ENCODE measurements at regions not wholly inside any gene's neighbourhood (a gene's known extent, or its start where the extent isn't known, plus 50 kb on each side); places are given as distances from the start of the nearest gene placed in this dataset.

DNA sequence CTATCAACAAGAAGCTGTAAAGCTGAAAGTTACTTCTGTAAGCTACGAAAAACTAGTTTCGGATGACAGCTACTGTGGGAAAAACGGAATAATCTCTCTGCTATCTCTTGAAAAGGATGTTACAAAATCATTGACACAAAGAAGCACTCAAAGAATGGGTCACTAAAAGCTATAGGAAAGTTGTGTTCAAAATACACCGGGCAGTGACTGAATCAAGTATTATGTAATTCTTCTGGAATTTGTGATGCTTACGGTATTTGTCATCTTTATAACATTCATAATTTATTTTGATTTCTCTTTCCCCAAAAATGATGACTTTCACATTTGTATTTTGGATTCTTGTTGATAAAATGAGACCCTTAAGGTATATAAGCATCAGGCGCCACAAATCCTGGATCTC, 112.1 kb upstream of the KLF6 start:
- no peak overlapping the region for H3K4me2 ChIP-seq (ENCODE audit: insufficient read depth, insufficient read length, low read length)

More for the DNA sequence above, 112.1 kb upstream of the KLF6 start:
- Histone ChIP-seq H2BK12ac (ENCODE audit: insufficient read length, low read depth, low read length) (no peak overlapping the region), H3K4me1 (ENCODE audit: insufficient read depth, low read length) (no peaks in the 10 kb centered on the region), H3K23me2 (ENCODE audit: insufficient read length, low read depth, low read length, poor library complexity, severe bottlenecking) (no peaks in the 10 kb centered on the region), H2AK5ac (ENCODE audit: insufficient read length, low read length) (no peak overlapping the region), H3K9me3 (ENCODE audit: control insufficient read depth, low read depth, low read length) (no peaks in the 10 kb centered on the region), H3K9ac (ENCODE audit: extremely low read depth, insufficient read length, low read length) (no peak overlapping the region), H2BK5ac (ENCODE audit: insufficient read length, low read length) (no peak overlapping the region), H3K27me3 (ENCODE audit: insufficient read depth, low read length) (no peaks in the 10 kb centered on the region), H3T11ph (ENCODE audit: low read length) (no peak overlapping the region), H3K79me2 (ENCODE audit: insufficient read depth, low read length) (no peaks in the 10 kb centered on the region), H3K18ac (ENCODE audit: insufficient read length, low read depth, low read length) (no peak overlapping the region), H4K91ac (ENCODE audit: insufficient read length, low read depth, low read length) (no peak overlapping the region), H3K4ac (ENCODE audit: low read depth, low read length) (no peak overlapping the region), H4K20me1 (ENCODE audit: control insufficient read depth, insufficient read depth, insufficient read length) (no peaks in the 10 kb centered on the region), H4K5ac (ENCODE audit: insufficient read length, low read depth, low read length) (no peak overlapping the region), H4K8ac (replicated peaks; ENCODE audit: insufficient read length, low read depth, low read length) (no peak overlapping the region), H2AFZ (ENCODE audit: low read length) (no peak overlapping the region), H3K14ac (ENCODE audit: insufficient read depth, low read length) (no peak overlapping the region), H2BK15ac (ENCODE audit: low read depth, low read length) (no peak overlapping the region), H3K27ac (ENCODE audit: insufficient read length, low read depth, low read length) (no peak overlapping the region), H2BK20ac (ENCODE audit: low read depth, low read length, poor library complexity, severe bottlenecking) (no peak overlapping the region), H3K23ac (ENCODE audit: insufficient read length, low read depth, low read length) (no peak overlapping the region), H3K56ac (ENCODE audit: insufficient read length, low read depth, low read length) (no peak overlapping the region), H3K79me1 (ENCODE audit: insufficient read depth, low read depth, low read length, poor library complexity, severe bottlenecking) (no peaks in the 10 kb centered on the region), H2BK120ac (ENCODE audit: low read depth, low read length, poor library complexity, severe bottlenecking) (no peak overlapping the region)
- H3K9me3 Mint-ChIP-seq = no peaks in the 10 kb centered on the region
- H3K4me1 Mint-ChIP-seq = peaks cover 12 to 18% of the 10 kb centered on the region in 2 experiments
- H3K27me3 Mint-ChIP-seq (ENCODE audit: low read depth) = no peaks in the 10 kb centered on the region; the same call in 1 of the 2 replicates
- H3K27ac Mint-ChIP-seq = no peak overlapping the region
- TF ChIP-seq, protein P1, sequence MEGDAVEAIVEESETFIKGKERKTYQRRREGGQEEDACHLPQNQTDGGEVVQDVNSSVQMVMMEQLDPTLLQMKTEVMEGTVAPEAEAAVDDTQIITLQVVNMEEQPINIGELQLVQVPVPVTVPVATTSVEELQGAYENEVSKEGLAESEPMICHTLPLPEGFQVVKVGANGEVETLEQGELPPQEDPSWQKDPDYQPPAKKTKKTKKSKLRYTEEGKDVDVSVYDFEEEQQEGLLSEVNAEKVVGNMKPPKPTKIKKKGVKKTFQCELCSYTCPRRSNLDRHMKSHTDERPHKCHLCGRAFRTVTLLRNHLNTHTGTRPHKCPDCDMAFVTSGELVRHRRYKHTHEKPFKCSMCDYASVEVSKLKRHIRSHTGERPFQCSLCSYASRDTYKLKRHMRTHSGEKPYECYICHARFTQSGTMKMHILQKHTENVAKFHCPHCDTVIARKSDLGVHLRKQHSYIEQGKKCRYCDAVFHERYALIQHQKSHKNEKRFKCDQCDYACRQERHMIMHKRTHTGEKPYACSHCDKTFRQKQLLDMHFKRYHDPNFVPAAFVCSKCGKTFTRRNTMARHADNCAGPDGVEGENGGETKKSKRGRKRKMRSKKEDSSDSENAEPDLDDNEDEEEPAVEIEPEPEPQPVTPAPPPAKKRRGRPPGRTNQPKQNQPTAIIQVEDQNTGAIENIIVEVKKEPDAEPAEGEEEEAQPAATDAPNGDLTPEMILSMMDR (conservative IDR thresholded peaks at IDR 0.05) = no peak
- DNase-seq = no peak
- WGBS (ENCODE audit: extremely low coverage, insufficient read length, low lambda C conversion rate) = no CpG with 5 or more reads among the region's 6 CpGs
- no peaks in the 10 kb centered on the region; a peak in 1 of 7 replicates for H3K36me3 Mint-ChIP-seq (ENCODE audit: insufficient read depth in 1 of 3, low read depth in 3 of 3)
- H3K4me3 Mint-ChIP-seq = no peak overlapping the region
